WTC11 (cell line): ENCODE measurements at regions not wholly inside any gene's neighbourhood (a gene's known extent, or its start where the extent isn't known, plus 50 kb on each side); places are given as distances from the start of the nearest gene placed in this dataset.

Experiments
- ATF3 ChIP-seq: sonication (generic); formaldehyde crosslinking; conservative IDR thresholded peaks from 2 replicates; pipeline ENCODE4 v1.8.1; 2022; ENCODE audit warnings: mild to moderate bottlenecking, missing genetic modification reagents
- CREM ChIP-seq: sonication (generic); formaldehyde crosslinking; IDR thresholded peaks from 2 replicates; pipeline ENCODE4 v1.8.1; 2022; ENCODE audit warnings: mild to moderate bottlenecking, missing genetic modification reagents, moderate library complexity
- CTCF ChIP-seq: fragments of 200-600 bp; IDR thresholded peaks from 2 replicates; pipeline ENCODE4 v1.8.0; 2022; ENCODE audit warnings: antibody characterized with exemption
- ELF4 ChIP-seq: sonication (generic); formaldehyde crosslinking; IDR thresholded peaks from 2 replicates; pipeline ENCODE4 v1.8.1; 2022; ENCODE audit warnings: low read depth, mild to moderate bottlenecking, moderate library complexity, missing genetic modification reagents
- FOXJ3 ChIP-seq: sonication (generic); formaldehyde crosslinking; IDR thresholded peaks from 2 replicates; pipeline ENCODE4 v1.9.0; 2021; ENCODE audit warnings: missing genetic modification reagents, mild to moderate bottlenecking, borderline replicate concordance
- NFYB ChIP-seq: sonication (generic); formaldehyde crosslinking; conservative IDR thresholded peaks from 2 replicates; pipeline ENCODE4 v1.8.0; 2022; ENCODE audit warnings: low read depth, missing genetic modification reagents
- RELA ChIP-seq: sonication (generic); formaldehyde crosslinking; IDR thresholded peaks from 2 replicates; pipeline ENCODE4 v1.8.1; 2022; ENCODE audit warnings: missing genetic modification reagents, mild to moderate bottlenecking, borderline replicate concordance
- ZBTB43 ChIP-seq: sonication (generic); formaldehyde crosslinking; IDR thresholded peaks from 2 replicates; pipeline ENCODE4 v1.8.1; 2023; ENCODE audit warnings: mild to moderate bottlenecking, missing genetic modification reagents
- ZNF121 ChIP-seq: sonication (generic); formaldehyde crosslinking; IDR thresholded peaks from 2 replicates; pipeline ENCODE4 v1.8.0; 2023; ENCODE audit warnings: missing genetic modification reagents

GRCh38 chr14:48936849-48937248 is 649.3 kb downstream of the RPS29 start:
- TF ChIP-seq CTCF (no peak), FOXJ3 (CRISPR knock-in tag) (no peak), CREM (CRISPR knock-in tag) (no peak), ZBTB43 (CRISPR knock-in tag) (no peak), NFYB (CRISPR knock-in tag) (no peak), ELF4 (CRISPR knock-in tag) (no peak), ZNF121 (no peak), RELA (CRISPR knock-in tag) (no peak), ATF3 (CRISPR knock-in tag) (no peak)
